HCT116 (cell line): ENCODE measurements at regions not wholly inside any gene's neighbourhood (a gene's known extent, or its start where the extent isn't known, plus 50 kb on each side); places are given as distances from the start of the nearest gene placed in this dataset.

Experiments used
- ATAC-seq: fragments of 200-7000 bp; cut with Tn5 transposase; 2 replicates; pipeline ENCODE4 v1.9.1; 2020; ENCODE audit warnings: mild to moderate bottlenecking, moderate library complexity
- BruUV-seq: library from RNA; stranded (reverse); fragments of 400-500 nt; replicated peaks from 2 replicates; lab custom pipeline; 2021; lab: Mats Ljungman, UMichigan
- CTCF ChIA-PET: fragments of 300-600 bp; sonication (Branson Sonifier 250); formaldehyde crosslinking; loops from one replicate; lab custom pipeline; 2021; ENCODE audit warnings: antibody characterized with exemption; lab: Charles Lee
- POLR2A ChIA-PET: fragments of 300-600, 350-600 bp; sonication (Branson Sonifier 250); formaldehyde crosslinking; loops from one replicate; lab custom pipeline; 2021; ENCODE audit warnings: antibody characterized with exemption; lab: Charles Lee
- RAD21 ChIA-PET, 2 experiments: fragments of 300-600 bp; sonication (Branson Sonifier 250); formaldehyde crosslinking; loops; one replicate each; lab custom pipeline; 2023; ENCODE audit warnings: low total read pairs in 2 of 2; ENCODE audit not compliant: uncharacterized antibody in 2 of 2, unreplicated experiment in 2 of 2, low non-redundant PET in 1 of 2; lab: Charles Lee
- DNase-seq: peaks from one replicate; pipeline ENCODE4 v3.0.0-alpha.2; 2010; ENCODE audit warnings: low read depth, low spot score
- H2AFZ ChIP-seq: fragments of 200-600 bp; shearing (Covaris generic), sonication (generic); 2 replicates; pipeline ENCODE4 v1.6.1; 2017; ENCODE audit warnings: low read depth, mixed run types, mixed read lengths, antibody characterized with exemption, low read length; ENCODE audit not compliant: poor library complexity, severe bottlenecking
- H3K27ac ChIP-seq: 2 replicates; pipeline ENCODE4 v1.5.1; 2012; ENCODE audit warnings: low read depth, low read length
- H3K27me3 ChIP-seq: fragments of 200-600 bp; sonication (generic); 2 replicates; pipeline ENCODE4 v1.6.1; 2016; ENCODE audit warnings: mixed run types, low read length, mixed read lengths; ENCODE audit not compliant: insufficient read depth
- H3K36me3 ChIP-seq, 2 experiments: fragments of 200-500 bp in 1 of 2; fragments of 200-600 bp in 1 of 2; sonication (Bioruptor generic) in 1 of 2; sonication (generic) in 1 of 2; 2 replicates each; pipeline versions ENCODE4 v1.5.1 to v1.6.1; 2014 to 2016; ENCODE audit warnings: low read length in 2 of 2, inconsistent platforms in 1 of 2, mixed read lengths in 1 of 2, mixed run types in 1 of 2; ENCODE audit not compliant: insufficient read depth in 2 of 2, control insufficient read depth in 1 of 2
- H3K4me1 ChIP-seq, 2 experiments: fragments of 200-600 bp in 1 of 2; sonication (generic) in 1 of 2; 2 replicates each; pipeline versions ENCODE4 v1.5.1 to v1.6.1; 2012 to 2017; ENCODE audit warnings: low read length in 2 of 2, inconsistent platforms in 1 of 2, mild to moderate bottlenecking in 1 of 2, mixed read lengths in 1 of 2, mixed run types in 1 of 2, moderate library complexity in 1 of 2; ENCODE audit not compliant: insufficient read depth in 2 of 2, control insufficient read depth in 1 of 2
- H3K4me2 ChIP-seq: fragments of 200-600 bp; sonication (generic); 2 replicates; pipeline ENCODE4 v1.6.1; 2017; ENCODE audit warnings: mixed run types, low read length, mixed read lengths
- H3K4me3 ChIP-seq, 2 experiments: fragments of 200-600 bp in 1 of 2; sonication (generic) in 1 of 2; replicated peaks in 1 of 2; 2 replicates each; pipeline ENCODE4 v1.5.1; 2011 to 2016; ENCODE audit warnings: low read length in 2 of 2, control low read depth in 1 of 2, low read depth in 1 of 2, mild to moderate bottlenecking in 1 of 2, mixed read lengths in 1 of 2, mixed run types in 1 of 2
- H3K79me2 ChIP-seq: fragments of 200-600 bp; sonication (generic); 2 replicates; pipeline ENCODE4 v1.6.1; 2017; ENCODE audit warnings: mild to moderate bottlenecking, mixed run types, low read length, moderate library complexity, mixed read lengths; ENCODE audit not compliant: insufficient read depth
- H3K9ac ChIP-seq: fragments of 200-600 bp; sonication (generic); 2 replicates; pipeline ENCODE4 v1.6.1; 2016; ENCODE audit warnings: low read length, mixed read lengths
- H3K9me2 ChIP-seq: fragments of 200-600 bp; sonication (generic), shearing (Covaris generic); 2 replicates; pipeline ENCODE4 v1.6.1; 2017; ENCODE audit warnings: mixed run types, mild to moderate bottlenecking, moderate library complexity; ENCODE audit not compliant: insufficient read depth
- H3K9me3 ChIP-seq, 2 experiments: fragments of 200-500 bp in 1 of 2; fragments of 200-600 bp in 1 of 2; sonication (Bioruptor generic) in 1 of 2; sonication (generic) in 1 of 2; 2 replicates each; pipeline ENCODE4 v1.6.1; 2014 to 2017; ENCODE audit warnings: low read length in 2 of 2, mixed read lengths in 2 of 2, inconsistent platforms in 1 of 2, low read depth in 1 of 2, mild to moderate bottlenecking in 1 of 2, mixed run types in 1 of 2, moderate library complexity in 1 of 2; ENCODE audit not compliant: control insufficient read depth in 1 of 2, insufficient read depth in 1 of 2
- H4K20me1 ChIP-seq: fragments of 200-600 bp; sonication (generic), shearing (Covaris generic); 2 replicates; pipeline ENCODE4 v1.6.1; 2017; ENCODE audit warnings: mixed run types, mild to moderate bottlenecking, moderate library complexity; ENCODE audit not compliant: insufficient read depth
- CBX3 ChIP-seq: IDR thresholded peaks from 2 replicates; pipeline ENCODE4 v1.6.1; 2012; ENCODE audit warnings: low read depth
- EGR1 ChIP-seq: IDR thresholded peaks from 2 replicates; pipeline ENCODE4 v1.6.1; 2012; ENCODE audit warnings: low read depth
- EZH2phosphoT487 ChIP-seq: fragments of 200-600 bp; IDR thresholded peaks from 2 replicates; pipeline ENCODE4 v1.6.1; 2018; ENCODE audit warnings: antibody characterized with exemption, borderline replicate concordance
- JUND ChIP-seq: IDR thresholded peaks from 2 replicates; pipeline ENCODE4 v1.6.1; 2012
- POLR2AphosphoS5 ChIP-seq: IDR thresholded peaks from 2 replicates; pipeline ENCODE4 v1.6.1; 2011; ENCODE audit warnings: mild to moderate bottlenecking, low read depth, low read length, moderate library complexity
- RAD21 ChIP-seq: IDR thresholded peaks from 2 replicates; pipeline ENCODE4 v1.6.1; 2012; ENCODE audit warnings: low read depth, mild to moderate bottlenecking
- SIN3A ChIP-seq: IDR thresholded peaks from 2 replicates; pipeline ENCODE4 v1.6.1; 2012; ENCODE audit warnings: low read depth
- SRF ChIP-seq: IDR thresholded peaks from 2 replicates; pipeline ENCODE4 v1.6.1; 2012; ENCODE audit warnings: low read depth
- TCF7L2 ChIP-seq: IDR thresholded peaks from 2 replicates; pipeline ENCODE4 v1.7.0; 2011; ENCODE audit warnings: borderline replicate concordance, inconsistent platforms; ENCODE audit not compliant: insufficient read depth, insufficient read length; ENCODE audit errors: extremely low read depth
- intact Hi-C: fragments of 100-400 bp; cut with micrococcal nuclease; formaldehyde crosslinking; loops from 2 replicates; pipeline ENCODE4 v1.10.0; 2022
- TF ChIP-seq, protein P1 (sequence below), 3 experiments: fragments of 200-600 bp in 1 of 3; sonication (generic) in 1 of 3; IDR thresholded peaks in 2 of 3; conservative IDR thresholded peaks in 1 of 3; 2 replicates each; pipeline ENCODE4 v1.5.1; 2012 to 2017; ENCODE audit warnings: low read depth in 2 of 3, low read length in 2 of 3, antibody characterized with exemption in 1 of 3, borderline replicate concordance in 1 of 3, control low read depth in 1 of 3, mild to moderate bottlenecking in 1 of 3, mixed read lengths in 1 of 3, mixed run types in 1 of 3, moderate library complexity in 1 of 3; ENCODE audit not compliant: insufficient read depth in 1 of 3
- TF ChIP-seq, protein P2 (sequence below): IDR thresholded peaks from 2 replicates; pipeline ENCODE4 v1.6.1; 2012; ENCODE audit warnings: low read depth
- TF ChIP-seq, protein P3 (sequence below): IDR thresholded peaks from 2 replicates; pipeline ENCODE4 v1.6.1; 2012
- TF ChIP-seq, protein P4 (sequence below): IDR thresholded peaks from 2 replicates; pipeline ENCODE4 v1.6.1; 2011; ENCODE audit warnings: mild to moderate bottlenecking, low read length, moderate library complexity; ENCODE audit not compliant: insufficient replicate concordance; ENCODE audit errors: extremely low read depth

- H3K9me2 ChIP-seq = no peaks in the 10 kb centered on the region
Measured at GRCh38 chrX:135649029-135649428, 64.4 kb upstream of the CT45A1 start.

More at GRCh38 chrX:135649029-135649428, 64.4 kb upstream of the CT45A1 start:
- Histone ChIP-seq H3K9ac (no peak overlapping the region), H3K79me2 (no peaks in the 10 kb centered on the region), H3K27ac (no peak overlapping the region), H3K9me3 (no peaks in the 10 kb centered on the region), H3K27me3 (no peaks in the 10 kb centered on the region), H3K4me3 (no peak overlapping the region), H3K4me2 (no peak overlapping the region), H2AFZ (no peak overlapping the region), H3K36me3 (no peaks in the 10 kb centered on the region), H4K20me1 (no peaks in the 10 kb centered on the region), H3K4me1 (no peaks in the 10 kb centered on the region)
- RAD21 ChIA-PET = no interaction called here
- no TSS peak for BruUV-seq
- TF ChIP-seq JUND (no peak), SIN3A (no peak), EZH2phosphoT487 (no peak), CBX3 (no peak), RAD21 (no peak), SRF (no peak), TCF7L2 (no peak), EGR1 (no peak), POLR2AphosphoS5 (no peak)
- TF ChIP-seq, protein P1, sequence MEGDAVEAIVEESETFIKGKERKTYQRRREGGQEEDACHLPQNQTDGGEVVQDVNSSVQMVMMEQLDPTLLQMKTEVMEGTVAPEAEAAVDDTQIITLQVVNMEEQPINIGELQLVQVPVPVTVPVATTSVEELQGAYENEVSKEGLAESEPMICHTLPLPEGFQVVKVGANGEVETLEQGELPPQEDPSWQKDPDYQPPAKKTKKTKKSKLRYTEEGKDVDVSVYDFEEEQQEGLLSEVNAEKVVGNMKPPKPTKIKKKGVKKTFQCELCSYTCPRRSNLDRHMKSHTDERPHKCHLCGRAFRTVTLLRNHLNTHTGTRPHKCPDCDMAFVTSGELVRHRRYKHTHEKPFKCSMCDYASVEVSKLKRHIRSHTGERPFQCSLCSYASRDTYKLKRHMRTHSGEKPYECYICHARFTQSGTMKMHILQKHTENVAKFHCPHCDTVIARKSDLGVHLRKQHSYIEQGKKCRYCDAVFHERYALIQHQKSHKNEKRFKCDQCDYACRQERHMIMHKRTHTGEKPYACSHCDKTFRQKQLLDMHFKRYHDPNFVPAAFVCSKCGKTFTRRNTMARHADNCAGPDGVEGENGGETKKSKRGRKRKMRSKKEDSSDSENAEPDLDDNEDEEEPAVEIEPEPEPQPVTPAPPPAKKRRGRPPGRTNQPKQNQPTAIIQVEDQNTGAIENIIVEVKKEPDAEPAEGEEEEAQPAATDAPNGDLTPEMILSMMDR (IDR thresholded peaks at IDR 0.05 in 2 of 3, conservative IDR thresholded peaks at IDR 0.05 in 1 of 3; ENCODE audit: borderline replicate concordance in 1 of 3, insufficient read depth in 1 of 3, low read depth in 2 of 3, low read length in 2 of 3) = no peak
- TF ChIP-seq, protein P2, sequence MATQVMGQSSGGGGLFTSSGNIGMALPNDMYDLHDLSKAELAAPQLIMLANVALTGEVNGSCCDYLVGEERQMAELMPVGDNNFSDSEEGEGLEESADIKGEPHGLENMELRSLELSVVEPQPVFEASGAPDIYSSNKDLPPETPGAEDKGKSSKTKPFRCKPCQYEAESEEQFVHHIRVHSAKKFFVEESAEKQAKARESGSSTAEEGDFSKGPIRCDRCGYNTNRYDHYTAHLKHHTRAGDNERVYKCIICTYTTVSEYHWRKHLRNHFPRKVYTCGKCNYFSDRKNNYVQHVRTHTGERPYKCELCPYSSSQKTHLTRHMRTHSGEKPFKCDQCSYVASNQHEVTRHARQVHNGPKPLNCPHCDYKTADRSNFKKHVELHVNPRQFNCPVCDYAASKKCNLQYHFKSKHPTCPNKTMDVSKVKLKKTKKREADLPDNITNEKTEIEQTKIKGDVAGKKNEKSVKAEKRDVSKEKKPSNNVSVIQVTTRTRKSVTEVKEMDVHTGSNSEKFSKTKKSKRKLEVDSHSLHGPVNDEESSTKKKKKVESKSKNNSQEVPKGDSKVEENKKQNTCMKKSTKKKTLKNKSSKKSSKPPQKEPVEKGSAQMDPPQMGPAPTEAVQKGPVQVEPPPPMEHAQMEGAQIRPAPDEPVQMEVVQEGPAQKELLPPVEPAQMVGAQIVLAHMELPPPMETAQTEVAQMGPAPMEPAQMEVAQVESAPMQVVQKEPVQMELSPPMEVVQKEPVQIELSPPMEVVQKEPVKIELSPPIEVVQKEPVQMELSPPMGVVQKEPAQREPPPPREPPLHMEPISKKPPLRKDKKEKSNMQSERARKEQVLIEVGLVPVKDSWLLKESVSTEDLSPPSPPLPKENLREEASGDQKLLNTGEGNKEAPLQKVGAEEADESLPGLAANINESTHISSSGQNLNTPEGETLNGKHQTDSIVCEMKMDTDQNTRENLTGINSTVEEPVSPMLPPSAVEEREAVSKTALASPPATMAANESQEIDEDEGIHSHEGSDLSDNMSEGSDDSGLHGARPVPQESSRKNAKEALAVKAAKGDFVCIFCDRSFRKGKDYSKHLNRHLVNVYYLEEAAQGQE = no peak
- TF ChIP-seq, protein P3, sequence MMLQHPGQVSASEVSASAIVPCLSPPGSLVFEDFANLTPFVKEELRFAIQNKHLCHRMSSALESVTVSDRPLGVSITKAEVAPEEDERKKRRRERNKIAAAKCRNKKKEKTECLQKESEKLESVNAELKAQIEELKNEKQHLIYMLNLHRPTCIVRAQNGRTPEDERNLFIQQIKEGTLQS = no peak
- TF ChIP-seq, protein P4, sequence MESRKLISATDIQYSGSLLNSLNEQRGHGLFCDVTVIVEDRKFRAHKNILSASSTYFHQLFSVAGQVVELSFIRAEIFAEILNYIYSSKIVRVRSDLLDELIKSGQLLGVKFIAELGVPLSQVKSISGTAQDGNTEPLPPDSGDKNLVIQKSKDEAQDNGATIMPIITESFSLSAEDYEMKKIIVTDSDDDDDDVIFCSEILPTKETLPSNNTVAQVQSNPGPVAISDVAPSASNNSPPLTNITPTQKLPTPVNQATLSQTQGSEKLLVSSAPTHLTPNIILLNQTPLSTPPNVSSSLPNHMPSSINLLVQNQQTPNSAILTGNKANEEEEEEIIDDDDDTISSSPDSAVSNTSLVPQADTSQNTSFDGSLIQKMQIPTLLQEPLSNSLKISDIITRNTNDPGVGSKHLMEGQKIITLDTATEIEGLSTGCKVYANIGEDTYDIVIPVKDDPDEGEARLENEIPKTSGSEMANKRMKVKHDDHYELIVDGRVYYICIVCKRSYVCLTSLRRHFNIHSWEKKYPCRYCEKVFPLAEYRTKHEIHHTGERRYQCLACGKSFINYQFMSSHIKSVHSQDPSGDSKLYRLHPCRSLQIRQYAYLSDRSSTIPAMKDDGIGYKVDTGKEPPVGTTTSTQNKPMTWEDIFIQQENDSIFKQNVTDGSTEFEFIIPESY = no peak
- ATAC-seq (no peak), DNase-seq (no peak)
- intact Hi-C loops = no loop called here
- CTCF ChIA-PET = no interaction called here
- POLR2A ChIA-PET = no interaction called here
